Mesenchymal stem cell (in vitro differentiated cells and primary cell): ENCODE measurements at regions not wholly inside any gene's neighbourhood (a gene's known extent, or its start where the extent isn't known, plus 50 kb on each side); places are given as distances from the start of the nearest gene placed in this dataset.

ENCODE experiments used
- DNase-seq: peaks from one replicate; pipeline ENCODE4 v3.0.0-alpha.2; 2013
- H2AFZ ChIP-seq: one replicate; pipeline ENCODE4 v1.6.1; 2013; ENCODE audit warnings: low read depth, mild to moderate bottlenecking, control low read depth, inconsistent platforms, low read length, moderate library complexity
- H2AK5ac ChIP-seq: 2 replicates; pipeline ENCODE4 v1.6.1; 2013; ENCODE audit warnings: low read length, moderate library complexity, mild to moderate bottlenecking, inconsistent platforms; ENCODE audit not compliant: severe bottlenecking
- H2BK120ac ChIP-seq: one replicate; pipeline ENCODE4 v1.6.1; 2013; ENCODE audit warnings: low read depth, mild to moderate bottlenecking, inconsistent platforms, low read length, moderate library complexity
- H2BK12ac ChIP-seq, 2 experiments: one replicate each; pipeline ENCODE4 v1.6.1; 2013; ENCODE audit warnings: inconsistent platforms in 2 of 2, low read length in 2 of 2, mild to moderate bottlenecking in 2 of 2, moderate library complexity in 2 of 2, control low read depth in 1 of 2
- H2BK15ac ChIP-seq: one replicate; pipeline ENCODE4 v1.6.1; 2013; ENCODE audit warnings: mild to moderate bottlenecking, low read depth, inconsistent platforms; ENCODE audit not compliant: poor library complexity, severe bottlenecking
- H2BK5ac ChIP-seq: 2 replicates; pipeline ENCODE4 v1.6.1; 2013; ENCODE audit warnings: low read depth, mild to moderate bottlenecking, low read length, control low read depth, inconsistent platforms; ENCODE audit not compliant: poor library complexity, severe bottlenecking
- H3K14ac ChIP-seq, 2 experiments: one replicate each; pipeline ENCODE4 v1.6.1; 2013; ENCODE audit warnings: inconsistent platforms in 2 of 2, low read length in 2 of 2, control low read depth in 1 of 2, mild to moderate bottlenecking in 1 of 2, moderate library complexity in 1 of 2
- H3K18ac ChIP-seq, 2 experiments: one replicate each; pipeline ENCODE4 v1.6.1; 2013; ENCODE audit warnings: inconsistent platforms in 2 of 2, low read length in 2 of 2, control low read depth in 1 of 2, low read depth in 1 of 2, mild to moderate bottlenecking in 1 of 2
- H3K23ac ChIP-seq, 2 experiments: one replicate each; pipeline ENCODE4 v1.6.1; 2013; ENCODE audit warnings: inconsistent platforms in 2 of 2, low read length in 2 of 2, mild to moderate bottlenecking in 2 of 2, moderate library complexity in 2 of 2, control low read depth in 1 of 2
- H3K27ac ChIP-seq: 2 replicates; pipeline ENCODE4 v1.5.1; 2013; ENCODE audit warnings: mild to moderate bottlenecking, moderate library complexity, low read length, control low read depth, inconsistent platforms; ENCODE audit not compliant: poor library complexity, severe bottlenecking
- H3K27me3 ChIP-seq, 2 experiments: 2 replicates each; pipeline versions ENCODE4 v1.6.1 to v1.7.0; 2013; ENCODE audit warnings: low read length in 2 of 2, mild to moderate bottlenecking in 2 of 2, moderate library complexity in 2 of 2, control low read depth in 1 of 2, inconsistent platforms in 1 of 2; ENCODE audit not compliant: control insufficient read depth in 1 of 2, insufficient read depth in 1 of 2
- H3K36me3 ChIP-seq, 2 experiments: 2 replicates each; pipeline versions ENCODE4 v1.6.1 to v1.7.0; 2013; ENCODE audit warnings: low read length in 2 of 2, control low read depth in 1 of 2, inconsistent platforms in 1 of 2, low read depth in 1 of 2, mild to moderate bottlenecking in 1 of 2; ENCODE audit not compliant: insufficient read depth in 2 of 2, control insufficient read depth in 1 of 2
- H3K4ac ChIP-seq, 2 experiments: one replicate each; pipeline ENCODE4 v1.6.1; 2013; ENCODE audit warnings: inconsistent platforms in 2 of 2, low read length in 2 of 2, mild to moderate bottlenecking in 2 of 2, moderate library complexity in 2 of 2, control low read depth in 1 of 2, low read depth in 1 of 2
- H3K4me1 ChIP-seq: 2 replicates; pipeline ENCODE4 v1.6.1; 2013; ENCODE audit warnings: low read depth, low read length, control low read depth; ENCODE audit not compliant: control insufficient read depth, insufficient read depth
- H3K4me2 ChIP-seq: 2 replicates; pipeline ENCODE4 v1.6.1; 2013; ENCODE audit warnings: low read length, mild to moderate bottlenecking, inconsistent platforms; ENCODE audit not compliant: poor library complexity, severe bottlenecking
- H3K4me3 ChIP-seq, 2 experiments: 2 replicates each; pipeline versions ENCODE4 v1.5.1 to v1.7.0; 2013; ENCODE audit warnings: low read length in 2 of 2, mild to moderate bottlenecking in 2 of 2, control low read depth in 1 of 2, low read depth in 1 of 2; ENCODE audit not compliant: insufficient read depth in 1 of 2
- H3K79me1 ChIP-seq: replicated peaks from 2 replicates; pipeline ENCODE4 v1.6.1; 2013; ENCODE audit warnings: mild to moderate bottlenecking, control low read depth, low read length, inconsistent platforms; ENCODE audit not compliant: poor library complexity, severe bottlenecking
- H3K9ac ChIP-seq: 2 replicates; pipeline ENCODE4 v1.7.0; 2013; ENCODE audit warnings: mild to moderate bottlenecking, low read length, moderate library complexity
- H3K9me3 ChIP-seq: 2 replicates; pipeline ENCODE4 v1.7.0; 2013; ENCODE audit warnings: mild to moderate bottlenecking, low read length; ENCODE audit not compliant: control insufficient read depth
- H4K8ac ChIP-seq: one replicate; pipeline ENCODE4 v1.6.1; 2013; ENCODE audit warnings: inconsistent platforms, mild to moderate bottlenecking, low read length, moderate library complexity
- H4K91ac ChIP-seq: one replicate; pipeline ENCODE4 v1.6.1; 2013; ENCODE audit warnings: mild to moderate bottlenecking, low read length, inconsistent platforms
- WGBS: methylation state at CpG from one replicate; pipeline ENCODE4 v1.1.7; 2013; ENCODE audit warnings: mixed read lengths; 5-methylcytosine and 5-hydroxymethylcytosine counted together

DNA sequence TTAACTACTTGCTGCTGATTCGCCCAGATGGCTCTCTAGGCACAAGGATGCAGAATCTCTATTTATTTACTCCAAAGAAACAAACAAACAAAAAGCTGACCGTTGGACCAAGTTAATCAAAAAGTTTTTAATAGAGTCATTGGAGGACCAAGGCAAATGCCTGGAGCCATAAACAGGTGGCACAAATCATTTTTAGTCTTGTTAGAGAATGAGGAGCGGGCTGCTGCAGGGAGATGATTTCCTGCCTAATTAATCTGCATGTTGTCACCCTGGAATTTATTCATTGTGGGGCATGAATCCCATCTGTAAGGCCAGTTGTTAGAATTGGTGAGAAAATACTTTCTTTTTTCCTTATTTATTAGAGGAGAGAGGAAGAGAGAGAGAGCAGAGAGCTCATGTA, 147.4 kb upstream of the GATB start:
- no peak overlapping the region for H2BK12ac ChIP-seq
- H3K14ac ChIP-seq, result no peak overlapping the region
- peaks cover 4 to 10% of the 10 kb centered on the region in 2 experiments for H3K27me3 ChIP-seq
- no peak overlapping the region for H4K8ac ChIP-seq
- no peak overlapping the region for H2BK5ac ChIP-seq
- H3K4me3 ChIP-seq, result no peak overlapping the region
- H2AFZ ChIP-seq, result no peak overlapping the region
- 36% methylated on average over 3 of the region's 3 CpGs for WGBS
- DNase-seq, result no peak
- H3K79me1 ChIP-seq, result no peaks in the 10 kb centered on the region
- H3K36me3 ChIP-seq, result no peaks in the 10 kb centered on the region
- H3K27ac ChIP-seq, result no peak overlapping the region
- H4K91ac ChIP-seq, result no peak overlapping the region
- H2AK5ac ChIP-seq, result no peak overlapping the region
- peaks cover 8% of the 10 kb centered on the region for H3K9me3 ChIP-seq
- no peak overlapping the region for H3K18ac ChIP-seq
- H3K4ac ChIP-seq, result no peak overlapping the region
- no peak overlapping the region for H2BK15ac ChIP-seq
- H3K23ac ChIP-seq, result no peak overlapping the region
- no peak overlapping the region for H2BK120ac ChIP-seq
- no peak overlapping the region for H3K9ac ChIP-seq
- no peaks in the 10 kb centered on the region for H3K4me1 ChIP-seq
- no peak overlapping the region for H3K4me2 ChIP-seq

DNA sequence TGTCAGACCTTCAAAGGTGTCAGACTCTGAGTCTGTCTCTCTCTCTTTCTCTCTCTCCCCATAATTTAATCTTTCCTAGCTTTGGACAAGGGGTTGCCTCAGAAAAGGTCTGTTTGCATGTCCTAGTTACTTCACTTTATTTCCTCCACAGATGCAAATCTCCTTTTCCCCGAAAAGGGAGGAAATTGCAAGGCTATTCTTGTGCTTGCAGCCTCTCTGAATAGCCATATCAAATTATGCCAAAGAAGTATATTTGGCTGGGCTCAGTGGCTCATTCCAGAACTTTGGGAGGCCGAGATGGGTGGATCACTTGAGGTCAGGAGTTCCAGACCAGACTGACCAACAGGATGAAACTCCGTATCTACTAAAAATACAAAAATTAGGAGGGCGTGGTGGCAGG, 145.6 kb upstream of the GATB start:
- H2BK5ac ChIP-seq, result no peak overlapping the region
- H2AFZ ChIP-seq, result no peak overlapping the region
- H3K4me3 ChIP-seq, result no peak overlapping the region
- WGBS, result 89% methylated on average over 4 of the region's 4 CpGs
- no peak overlapping the region for H2AK5ac ChIP-seq
- H3K18ac ChIP-seq, result no peak overlapping the region
- H3K23ac ChIP-seq, result no peak overlapping the region
- H3K14ac ChIP-seq, result no peak overlapping the region
- no peak overlapping the region for H2BK15ac ChIP-seq
- no peak overlapping the region for H3K4me2 ChIP-seq
- H3K27me3 ChIP-seq, result peaks cover 4 to 10% of the 10 kb centered on the region in 2 experiments
- H3K9ac ChIP-seq, result no peak overlapping the region
- no peak overlapping the region for H3K27ac ChIP-seq
- no peak overlapping the region for H4K91ac ChIP-seq
- no peaks in the 10 kb centered on the region for H3K79me1 ChIP-seq
- H3K4me1 ChIP-seq, result no peaks in the 10 kb centered on the region
- H3K36me3 ChIP-seq, result no peaks in the 10 kb centered on the region
- DNase-seq, result no peak
- peaks cover 17% of the 10 kb centered on the region for H3K9me3 ChIP-seq
- no peak overlapping the region for H2BK120ac ChIP-seq
- no peak overlapping the region for H4K8ac ChIP-seq
- no peak overlapping the region for H2BK12ac ChIP-seq
- no peak overlapping the region for H3K4ac ChIP-seq

DNA sequence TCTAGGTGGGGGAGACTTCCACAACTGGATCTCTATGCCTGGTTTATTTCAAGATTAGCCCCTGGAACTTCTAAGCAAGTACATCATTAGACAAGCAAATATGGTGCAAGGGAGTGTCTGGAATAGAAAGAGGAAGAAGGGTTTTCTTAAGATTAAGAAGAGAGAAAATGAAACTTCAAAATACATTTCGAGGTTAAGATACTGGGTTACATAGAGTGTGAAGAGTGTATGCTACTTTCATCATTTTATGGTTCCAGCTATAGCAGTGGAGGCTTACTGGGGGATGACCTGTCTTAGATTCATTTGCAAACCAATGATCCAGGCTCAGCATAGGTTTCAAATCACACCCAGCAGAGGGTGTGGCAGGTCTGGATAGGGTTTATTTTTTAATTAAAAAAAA, 144.4 kb upstream of the GATB start:
- Histone ChIP-seq H2BK15ac (no peak overlapping the region), H2BK12ac (no peak overlapping the region), H3K36me3 (no peaks in the 10 kb centered on the region), H4K8ac (no peak overlapping the region), H3K79me1 (no peaks in the 10 kb centered on the region), H3K4me2 (no peak overlapping the region), H3K4me1 (no peaks in the 10 kb centered on the region), H3K27ac (no peak overlapping the region), H2BK5ac (no peak overlapping the region), H2AK5ac (no peak overlapping the region), H3K9ac (no peak overlapping the region), H2BK120ac (no peak overlapping the region), H3K14ac (no peak overlapping the region), H3K9me3 (peaks cover 26% of the 10 kb centered on the region), H4K91ac (no peak overlapping the region), H2AFZ (no peak overlapping the region), H3K23ac (no peak overlapping the region), H3K27me3 (peaks cover 4 to 6% of the 10 kb centered on the region in 2 experiments), H3K4me3 (no peak overlapping the region), H3K4ac (no peak overlapping the region), H3K18ac (no peak overlapping the region)
- WGBS, result 57% methylated on average over 1 of the region's 1 CpG
- no peak for DNase-seq

DNA sequence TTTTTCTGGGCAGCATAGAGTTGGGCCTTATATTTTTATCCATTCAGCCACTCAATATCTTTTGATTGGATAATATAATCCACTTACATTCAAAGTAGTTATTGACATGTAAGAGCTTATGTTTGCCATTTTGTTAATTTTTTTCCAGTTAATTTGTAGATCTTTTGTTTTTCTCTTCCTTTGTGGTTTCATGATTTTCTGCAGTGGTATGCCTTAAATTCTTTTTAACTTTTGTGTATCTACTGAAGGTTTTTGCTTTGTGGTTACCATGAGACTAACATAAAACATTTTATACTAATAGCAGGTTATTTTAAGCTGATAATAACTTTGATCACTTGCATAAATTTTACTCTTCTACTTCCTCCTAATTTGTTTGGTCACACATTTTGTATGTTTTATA, 140.8 kb upstream of the GATB start:
- Histone ChIP-seq H3K14ac (no peak overlapping the region), H2BK15ac (no peak overlapping the region), H2BK5ac (no peak overlapping the region), H2BK12ac (no peak overlapping the region), H3K9ac (no peak overlapping the region), H4K91ac (no peak overlapping the region), H2BK120ac (no peak overlapping the region), H3K36me3 (no peaks in the 10 kb centered on the region), H3K4ac (no peak overlapping the region), H4K8ac (no peak overlapping the region), H3K4me2 (no peak overlapping the region), H3K27me3 (peaks cover 0 to 4% of the 10 kb centered on the region in 2 experiments), H2AFZ (no peak overlapping the region), H3K4me1 (no peaks in the 10 kb centered on the region), H3K9me3 (peaks cover 35% of the 10 kb centered on the region), H3K23ac (no peak overlapping the region), H3K27ac (no peak overlapping the region), H2AK5ac (no peak overlapping the region), H3K4me3 (no peak overlapping the region), H3K79me1 (no peaks in the 10 kb centered on the region), H3K18ac (no peak overlapping the region)
- DNase-seq, result no peak
